Neural cell (in vitro differentiated cells): ENCODE measurements at regions not wholly inside any gene's neighbourhood (a gene's known extent, or its start where the extent isn't known, plus 50 kb on each side); places are given as distances from the start of the nearest gene placed in this dataset.

Experiments
- CTCF ChIP-seq: fragments of 450-650 bp; IDR thresholded peaks from 2 replicates; pipeline ENCODE4 v1.5.1; 2014; ENCODE audit warnings: antibody characterized with exemption, mild to moderate bottlenecking, moderate library complexity; ENCODE audit not compliant: poor library complexity, severe bottlenecking
- MXI1 ChIP-seq: fragments of 450-650 bp; conservative IDR thresholded peaks from 2 replicates; pipeline ENCODE4 v1.6.1; 2014; ENCODE audit warnings: antibody characterized with exemption, mild to moderate bottlenecking; ENCODE audit not compliant: poor library complexity, severe bottlenecking
- POLR2AphosphoS5 ChIP-seq: IDR thresholded peaks from 2 replicates; pipeline ENCODE4 v1.6.1; 2012
- TAF1 ChIP-seq: IDR thresholded peaks from 2 replicates; pipeline ENCODE4 v1.6.1; 2012; ENCODE audit warnings: low read depth

- no peak for TF ChIP-seq CTCF
- no peak for TF ChIP-seq MXI1
- TF ChIP-seq TAF1: no peak
- TF ChIP-seq POLR2AphosphoS5: no peak
Measured at GRCh38 chr7:131953184-131953583, 396.8 kb upstream of the PODXL start.
